SK-N-MC (cell line): ENCODE measurements at regions not wholly inside any gene's neighbourhood (a gene's known extent, or its start where the extent isn't known, plus 50 kb on each side); places are given as distances from the start of the nearest gene placed in this dataset.

Source experiments
- EZH2 ChIP-seq: fragments of 200-600 bp; sonication (generic); IDR thresholded peaks from one replicate; pipeline ENCODE4 v1.6.1; 2017; ENCODE audit warnings: antibody characterized with exemption
- FOXP2 ChIP-seq: optimal IDR thresholded peaks from 2 replicates; pipeline ENCODE3; 2011; ENCODE audit warnings: mild to moderate bottlenecking, moderate library complexity; ENCODE audit not compliant: insufficient read depth; ENCODE audit errors: extremely low read length, control extremely low read depth
- POLR2AphosphoS5 ChIP-seq: IDR thresholded peaks from 2 replicates; pipeline ENCODE4 v1.6.1; 2012; ENCODE audit warnings: mild to moderate bottlenecking, low read depth, low read length, borderline replicate concordance

DNA sequence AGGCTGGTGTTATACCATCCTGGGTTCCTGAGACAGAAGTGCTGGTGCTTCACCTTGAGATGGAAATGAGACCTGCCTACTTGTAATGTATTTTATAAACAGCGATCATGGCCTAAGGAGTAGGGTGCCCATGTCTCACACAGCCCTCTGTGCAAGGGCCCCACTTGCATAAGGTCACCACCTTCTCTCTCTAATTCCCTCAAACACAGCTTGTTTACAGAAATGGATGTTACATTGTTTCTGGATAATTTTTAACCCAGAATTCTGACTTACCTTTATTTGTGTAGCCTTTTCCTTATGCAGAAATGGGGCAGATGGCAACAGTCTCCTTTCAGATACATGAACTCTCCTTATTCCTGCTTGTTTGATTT, 95.1 kb upstream of the UMPS start:
- no peak for TF ChIP-seq POLR2AphosphoS5
- no peak for TF ChIP-seq EZH2
- TF ChIP-seq FOXP2 = no peak
